IPS-15b (cell line): ENCODE measurements at regions not wholly inside any gene's neighbourhood (a gene's known extent, or its start where the extent isn't known, plus 50 kb on each side); places are given as distances from the start of the nearest gene placed in this dataset.

Experiments used
- H3K27me3 ChIP-seq: one replicate; pipeline ENCODE4 v1.6.1; 2013; ENCODE audit warnings: low read length; ENCODE audit not compliant: control insufficient read depth, insufficient read depth
- H3K36me3 ChIP-seq: one replicate; pipeline ENCODE4 v1.6.1; 2013; ENCODE audit warnings: low read length; ENCODE audit not compliant: control insufficient read depth, insufficient read depth
- H3K4me1 ChIP-seq: one replicate; pipeline ENCODE4 v1.6.1; 2013; ENCODE audit warnings: mild to moderate bottlenecking, low read length; ENCODE audit not compliant: control insufficient read depth, insufficient read depth
- H3K4me3 ChIP-seq: one replicate; pipeline ENCODE4 v1.5.1; 2013; ENCODE audit warnings: low read depth, low read length
- H3K9ac ChIP-seq: one replicate; pipeline ENCODE4 v1.6.1; 2013; ENCODE audit warnings: low read depth, mild to moderate bottlenecking, low read length
- H3K9me3 ChIP-seq: one replicate; pipeline ENCODE4 v1.6.1; 2013; ENCODE audit warnings: mild to moderate bottlenecking, low read length; ENCODE audit not compliant: control insufficient read depth, insufficient read depth

GRCh38 chr1:65064981-65065380 lies 83.0 kb upstream of the AK4 start:
- no peaks in the 10 kb centered on the region for H3K27me3 ChIP-seq
- peaks cover 2% of the 10 kb centered on the region for H3K4me1 ChIP-seq
- peaks cover 2% of the 10 kb centered on the region for H3K36me3 ChIP-seq
- no peaks in the 10 kb centered on the region for H3K9me3 ChIP-seq
- H3K9ac ChIP-seq: no peak overlapping the region
- H3K4me3 ChIP-seq: peak overlapping the region; percentile 74

- H3K4me1 ChIP-seq: peaks cover 2% of the 10 kb centered on the region
- H3K4me3 ChIP-seq: peak overlapping the region; percentile 74
- peak overlapping the region; percentile 8 for H3K9ac ChIP-seq
- H3K9me3 ChIP-seq: no peaks in the 10 kb centered on the region
- no peaks in the 10 kb centered on the region for H3K27me3 ChIP-seq
- H3K36me3 ChIP-seq: peaks cover 2% of the 10 kb centered on the region
These were observed 82.2 kb upstream of the AK4 start for GRCh38 chr1:65065524-65066418.

GRCh38 chr1:65066419-65066765 lies 81.6 kb upstream of the AK4 start:
- Histone ChIP-seq H3K4me3 (peak overlapping the region; percentile 74), H3K36me3 (peaks cover 2% of the 10 kb centered on the region), H3K9ac (peak overlapping the region; percentile 8), H3K27me3 (no peaks in the 10 kb centered on the region), H3K4me1 (peaks cover 2% of the 10 kb centered on the region), H3K9me3 (no peaks in the 10 kb centered on the region)

GRCh38 chr1:65066766-65067490 lies 81.1 kb upstream of the AK4 start:
- no peak overlapping the region for H3K9ac ChIP-seq
- H3K27me3 ChIP-seq: no peaks in the 10 kb centered on the region
- H3K4me3 ChIP-seq: peak overlapping the region; percentile 74
- no peaks in the 10 kb centered on the region for H3K9me3 ChIP-seq
- H3K4me1 ChIP-seq: peaks cover 2% of the 10 kb centered on the region
- H3K36me3 ChIP-seq: peaks cover 2% of the 10 kb centered on the region

DNA sequence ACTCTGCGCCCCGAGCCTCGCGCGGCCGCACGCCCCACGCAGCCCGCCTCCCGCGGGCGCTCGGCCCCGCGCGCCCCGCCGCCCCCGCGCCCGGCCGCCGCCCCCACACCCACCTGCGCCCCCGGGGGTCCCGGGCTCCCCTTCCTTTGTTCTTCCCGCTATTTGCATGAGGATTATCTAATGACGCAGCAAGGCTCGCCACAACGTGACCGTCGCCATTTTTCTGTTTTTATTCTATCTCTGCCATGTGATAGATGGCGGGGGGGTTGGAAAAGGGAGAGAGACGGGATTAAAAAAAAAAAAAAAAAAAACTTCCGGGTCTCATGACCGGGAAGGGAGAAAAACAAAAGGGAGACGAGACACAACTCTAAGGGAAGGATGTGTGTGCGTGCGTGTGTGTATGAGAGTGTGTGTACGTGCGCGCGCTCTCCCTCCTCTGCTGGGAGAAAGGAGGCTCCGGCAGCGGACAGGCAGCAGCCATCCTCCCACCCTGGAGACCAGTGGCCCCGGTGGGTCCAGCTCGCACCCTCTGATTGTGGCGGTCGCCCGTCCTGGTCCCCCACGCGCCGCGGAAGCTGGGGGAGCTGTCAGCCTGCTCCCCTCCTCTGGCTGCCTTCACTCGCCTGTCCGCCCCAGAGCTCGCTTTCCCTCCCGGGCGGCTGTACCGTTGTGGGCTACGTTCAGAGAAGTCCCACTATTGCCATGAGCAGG lies 80.4 kb upstream of the AK4 start:
- Histone ChIP-seq H3K4me3 (peak overlapping the region; percentile 84), H3K27me3 (no peaks in the 10 kb centered on the region), H3K9ac (peak overlapping the region; percentile 95), H3K36me3 (peaks cover 2% of the 10 kb centered on the region), H3K9me3 (no peaks in the 10 kb centered on the region), H3K4me1 (peaks cover 2% of the 10 kb centered on the region)

DNA sequence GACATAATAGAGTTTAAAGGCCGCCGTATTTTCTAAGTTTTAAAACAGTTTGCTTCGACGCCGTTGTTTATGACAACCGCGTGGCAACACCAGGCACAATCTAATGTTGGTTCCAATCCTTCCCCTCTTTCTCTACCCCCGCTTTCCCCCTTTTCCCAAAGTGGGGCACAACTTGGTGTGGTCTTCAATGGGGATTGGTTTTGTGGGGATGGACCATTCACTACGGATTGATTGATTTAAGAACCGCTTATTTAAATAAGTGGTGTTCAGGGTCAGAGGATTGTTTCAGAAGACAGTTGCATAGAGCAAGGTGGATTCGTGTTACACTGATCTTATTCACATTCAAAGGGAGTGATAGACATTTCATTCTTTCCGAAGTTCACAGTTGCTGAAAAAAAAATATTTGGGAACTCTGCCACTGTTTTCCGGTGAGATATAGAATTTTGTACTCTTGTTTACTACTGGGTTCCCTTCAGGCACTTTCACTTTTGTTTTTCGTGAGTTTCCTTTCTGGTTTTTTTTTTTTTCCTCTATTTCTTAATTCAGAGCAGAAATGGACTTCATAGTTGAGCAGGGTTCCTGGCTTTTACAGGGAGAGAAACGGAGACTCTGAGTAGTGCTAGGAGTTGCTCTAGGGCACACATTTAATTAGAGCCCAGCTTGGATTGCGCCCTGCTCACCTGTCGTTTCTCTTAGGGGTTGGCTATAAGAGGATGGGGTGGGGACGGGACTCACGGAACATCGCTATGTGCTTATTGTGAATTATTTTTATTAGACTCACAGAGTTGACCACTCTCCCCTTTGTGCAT lies 79.6 kb upstream of the AK4 start:
- no peaks in the 10 kb centered on the region for H3K36me3 ChIP-seq
- peak overlapping the region; percentile 95 for H3K9ac ChIP-seq
- peak overlapping the region; percentile 84 for H3K4me3 ChIP-seq
- H3K27me3 ChIP-seq: no peaks in the 10 kb centered on the region
- H3K4me1 ChIP-seq: peaks cover 2% of the 10 kb centered on the region
- H3K9me3 ChIP-seq: no peaks in the 10 kb centered on the region

GRCh38 chr1:65069011-65069565 lies 78.9 kb upstream of the AK4 start:
- Histone ChIP-seq H3K4me3 (peak overlapping the region; percentile 84), H3K36me3 (no peaks in the 10 kb centered on the region), H3K4me1 (peaks cover 2% of the 10 kb centered on the region), H3K27me3 (no peaks in the 10 kb centered on the region), H3K9me3 (no peaks in the 10 kb centered on the region), H3K9ac (no peak overlapping the region)

- H3K36me3 ChIP-seq: no peaks in the 10 kb centered on the region
- no peaks in the 10 kb centered on the region for H3K9me3 ChIP-seq
- H3K4me1 ChIP-seq: peaks cover 2% of the 10 kb centered on the region
These were observed 75.2 kb upstream of the AK4 start for GRCh38 chr1:65072845-65073244.

DNA sequence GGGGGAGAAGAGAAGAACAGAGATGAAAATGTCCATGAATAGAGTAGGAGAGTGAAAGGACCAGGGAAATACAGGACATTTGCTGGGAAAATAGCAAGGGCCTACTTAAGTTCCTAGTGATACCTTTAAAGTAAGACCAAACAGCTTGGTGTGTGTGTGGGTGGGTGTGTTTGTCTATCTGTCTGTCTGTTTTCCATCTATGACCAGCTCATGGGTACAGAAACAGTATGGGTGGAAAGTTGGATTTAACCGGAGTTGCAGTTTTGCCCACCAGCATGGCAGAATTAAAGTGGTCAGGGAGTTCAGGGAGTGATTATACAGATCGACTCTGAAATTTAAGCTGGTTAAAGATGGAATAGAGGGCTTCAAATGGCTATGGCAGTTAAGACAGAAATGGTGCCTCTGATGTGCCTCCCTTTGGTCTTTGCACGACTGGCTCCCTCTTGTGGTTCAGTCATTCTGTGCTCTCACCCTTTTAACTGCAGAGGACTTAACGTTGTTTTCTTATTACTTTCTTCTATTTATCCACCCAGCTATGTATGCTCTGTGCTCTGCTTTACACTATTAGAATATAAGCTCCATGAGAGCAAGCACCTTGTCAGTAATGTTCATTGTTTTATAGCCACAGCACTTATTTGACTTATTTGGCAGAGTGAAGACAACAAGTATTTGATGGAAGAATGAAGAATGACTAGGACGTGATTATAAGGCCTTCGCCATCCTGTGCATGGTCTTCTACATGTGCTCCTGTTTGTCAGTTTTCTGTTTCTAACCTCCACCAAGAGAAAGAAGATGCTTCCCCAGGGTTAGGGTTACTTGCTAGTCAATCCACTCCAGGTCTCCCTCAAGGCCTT lies 72.7 kb upstream of the AK4 start:
- Histone ChIP-seq H3K36me3 (no peaks in the 10 kb centered on the region), H3K4me3 (no peak overlapping the region), H3K27me3 (no peaks in the 10 kb centered on the region), H3K4me1 (no peaks in the 10 kb centered on the region), H3K9me3 (no peaks in the 10 kb centered on the region), H3K9ac (no peak overlapping the region)

More at GRCh38 chr1:65072845-65073244, 75.2 kb upstream of the AK4 start:
- H3K4me3 ChIP-seq: no peak overlapping the region
- no peaks in the 10 kb centered on the region for H3K27me3 ChIP-seq
- H3K9ac ChIP-seq: no peak overlapping the region

DNA sequence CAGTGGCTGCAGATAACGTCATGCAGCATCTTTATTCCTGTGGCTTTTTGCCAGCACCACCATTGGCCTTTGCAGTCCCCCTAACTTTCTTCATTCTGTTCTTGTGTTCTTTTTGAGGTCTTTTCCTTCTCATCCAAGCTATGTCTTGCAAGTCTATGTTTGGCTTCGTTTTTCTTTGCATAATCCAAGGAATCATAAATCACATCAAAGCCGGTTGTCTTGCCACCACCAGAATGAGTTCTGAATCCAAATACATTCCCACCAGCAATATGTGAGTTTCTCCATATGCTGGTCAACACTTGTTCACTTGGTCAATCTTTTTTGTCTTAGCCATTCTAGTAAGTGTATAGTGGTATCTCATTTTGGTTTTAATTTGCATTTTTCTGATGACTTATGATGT lies 70.6 kb upstream of the AK4 start:
- Histone ChIP-seq H3K36me3 (no peaks in the 10 kb centered on the region), H3K27me3 (no peaks in the 10 kb centered on the region), H3K9ac (no peak overlapping the region), H3K9me3 (no peaks in the 10 kb centered on the region), H3K4me1 (no peaks in the 10 kb centered on the region), H3K4me3 (no peak overlapping the region)
